ENCODE measurements at regions not wholly inside any gene's neighbourhood (a gene's known extent, or its start where the extent isn't known, plus 50 kb on each side); places are given as distances from the start of the nearest gene placed in this dataset.

- Histone ChIP-seq H3K79me2 (ENCODE audit: control insufficient read depth, insufficient read depth, low read length) (no peaks in the 10 kb centered on the region), H3K27ac (ENCODE audit: control insufficient read depth, insufficient read depth, low read length) (no peak overlapping the region), H3K9me3 (ENCODE audit: control insufficient read depth, low read depth, low read length) (no peaks in the 10 kb centered on the region), H3K9ac (ENCODE audit: control insufficient read depth, extremely low read depth, insufficient read depth, low read length) (no peak overlapping the region), H3K4me2 (ENCODE audit: control insufficient read depth, extremely low read depth, insufficient read depth, low read depth, low read length) (no peak overlapping the region), H4K20me1 (ENCODE audit: control insufficient read depth, extremely low read depth, insufficient read depth, low read length) (no peaks in the 10 kb centered on the region), H3K36me3 (ENCODE audit: control insufficient read depth in 2 of 2, extremely low read depth in 1 of 2, insufficient read depth in 2 of 2, low read length in 2 of 2) (no peaks in the 10 kb centered on the region), H3K9me1 (ENCODE audit: control insufficient read depth, extremely low read depth, insufficient read depth, low read length) (no peaks in the 10 kb centered on the region), H3K27me3 (ENCODE audit: control insufficient read depth, extremely low read depth, insufficient read depth, low read length) (no peaks in the 10 kb centered on the region), H3K4me1 (ENCODE audit: control insufficient read depth, extremely low read depth, insufficient read depth, low read length) (no peaks in the 10 kb centered on the region), H3K4me3 (ENCODE audit: control insufficient read depth in 2 of 3, extremely low read depth in 1 of 3, insufficient read depth in 2 of 3, low read depth in 1 of 3, low read length in 3 of 3) (no peak overlapping the region), H2AFZ (ENCODE audit: control insufficient read depth, low read length) (peak overlapping the region; percentile 22)
- FAIRE-seq (peak; percentile 36), DNase-seq (ENCODE audit: low read depth, low spot score) (no peak)
- TF ChIP-seq, protein P1, sequence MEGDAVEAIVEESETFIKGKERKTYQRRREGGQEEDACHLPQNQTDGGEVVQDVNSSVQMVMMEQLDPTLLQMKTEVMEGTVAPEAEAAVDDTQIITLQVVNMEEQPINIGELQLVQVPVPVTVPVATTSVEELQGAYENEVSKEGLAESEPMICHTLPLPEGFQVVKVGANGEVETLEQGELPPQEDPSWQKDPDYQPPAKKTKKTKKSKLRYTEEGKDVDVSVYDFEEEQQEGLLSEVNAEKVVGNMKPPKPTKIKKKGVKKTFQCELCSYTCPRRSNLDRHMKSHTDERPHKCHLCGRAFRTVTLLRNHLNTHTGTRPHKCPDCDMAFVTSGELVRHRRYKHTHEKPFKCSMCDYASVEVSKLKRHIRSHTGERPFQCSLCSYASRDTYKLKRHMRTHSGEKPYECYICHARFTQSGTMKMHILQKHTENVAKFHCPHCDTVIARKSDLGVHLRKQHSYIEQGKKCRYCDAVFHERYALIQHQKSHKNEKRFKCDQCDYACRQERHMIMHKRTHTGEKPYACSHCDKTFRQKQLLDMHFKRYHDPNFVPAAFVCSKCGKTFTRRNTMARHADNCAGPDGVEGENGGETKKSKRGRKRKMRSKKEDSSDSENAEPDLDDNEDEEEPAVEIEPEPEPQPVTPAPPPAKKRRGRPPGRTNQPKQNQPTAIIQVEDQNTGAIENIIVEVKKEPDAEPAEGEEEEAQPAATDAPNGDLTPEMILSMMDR (optimal IDR thresholded peaks at IDR 0.05 in 1 of 3, IDR thresholded peaks at IDR 0.05 in 1 of 3, conservative IDR thresholded peaks at IDR 0.05 in 1 of 3; ENCODE audit: extremely low read depth in 1 of 3, insufficient read depth in 2 of 3, low read length in 3 of 3), result peak; percentile 41 to 70 (median 67)
- no peak for TF ChIP-seq EZH2 (IDR thresholded peaks at IDR 0.05; ENCODE audit: low read length)
- dilution Hi-C loops (cut with MboI; ENCODE audit: extremely low pct_ligation_motif_present, low sequenced_read_pairs), result no loop called here
These were observed 344.6 kb upstream of the CHAC2 start for GRCh38 chr2:53422979-53423378.

DNA sequence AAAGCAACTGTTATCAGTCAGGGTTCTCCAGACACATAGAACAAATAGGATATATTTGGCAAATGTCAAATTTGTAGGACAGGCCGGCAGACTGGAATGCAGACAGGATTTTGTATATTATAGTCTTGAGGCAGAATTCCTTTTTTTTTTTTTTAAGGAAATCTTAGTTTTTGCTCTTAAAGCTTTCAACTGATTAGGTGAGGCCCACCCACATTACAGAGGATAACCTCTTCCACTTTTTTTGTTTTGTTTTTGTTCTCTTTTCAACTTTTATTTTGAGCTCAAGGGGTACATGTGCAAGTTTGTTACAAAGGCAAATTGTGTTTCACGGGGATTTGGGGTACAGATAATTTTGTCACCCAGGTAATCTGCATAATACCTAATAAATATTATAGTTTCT, 350.2 kb upstream of the CHAC2 start:
- no peak for TF ChIP-seq EZH2 (IDR thresholded peaks at IDR 0.05; ENCODE audit: low read length)
- no peak for FAIRE-seq

DNA sequence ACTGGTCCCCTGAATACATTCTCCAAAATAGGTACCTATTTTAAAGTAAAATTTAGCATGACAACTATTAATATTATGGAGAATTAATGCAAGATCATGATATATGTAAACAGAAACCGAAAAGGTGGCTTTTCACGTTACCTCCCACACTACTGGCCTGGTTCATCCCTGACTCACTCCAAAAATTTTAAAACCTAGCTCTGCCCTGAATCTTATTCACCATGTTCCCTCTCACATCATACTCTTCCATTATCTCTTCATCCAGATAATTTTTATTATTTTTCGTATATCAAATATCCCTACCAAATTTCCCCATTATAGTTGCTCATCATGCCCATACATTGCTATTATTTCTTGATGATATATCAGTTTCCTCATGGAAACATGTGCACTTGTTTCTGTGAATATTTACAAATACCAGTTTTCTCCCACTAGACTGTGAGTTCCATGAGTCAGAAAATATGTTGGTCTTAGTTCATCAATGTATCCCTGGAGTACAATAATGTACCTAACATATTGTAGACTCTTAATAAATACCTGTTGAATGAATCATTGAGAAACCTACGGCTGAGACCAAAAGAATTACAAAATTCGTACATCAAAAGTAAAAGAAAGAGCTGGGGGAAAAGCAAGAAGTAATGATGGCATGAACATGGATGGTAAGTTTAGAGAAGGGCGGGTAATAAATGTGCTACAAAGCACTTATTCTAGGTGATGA, 360.1 kb upstream of the CHAC2 start:
- Histone ChIP-seq H3K9me3 (ENCODE audit: control insufficient read depth, low read depth, low read length) (peaks cover 2% of the 10 kb centered on the region), H3K27me3 (ENCODE audit: control insufficient read depth, extremely low read depth, insufficient read depth, low read length) (no peaks in the 10 kb centered on the region), H3K9ac (ENCODE audit: control insufficient read depth, extremely low read depth, insufficient read depth, low read length) (no peak overlapping the region), H3K9me1 (ENCODE audit: control insufficient read depth, extremely low read depth, insufficient read depth, low read length) (no peaks in the 10 kb centered on the region), H3K4me1 (ENCODE audit: control insufficient read depth, extremely low read depth, insufficient read depth, low read length) (peaks cover 40% of the 10 kb centered on the region), H3K36me3 (ENCODE audit: control insufficient read depth in 2 of 2, extremely low read depth in 1 of 2, insufficient read depth in 2 of 2, low read length in 2 of 2) (no peaks in the 10 kb centered on the region), H3K27ac (ENCODE audit: control insufficient read depth, insufficient read depth, low read length) (peak overlapping the region; percentile 59), H3K4me3 (ENCODE audit: control insufficient read depth in 2 of 3, extremely low read depth in 1 of 3, insufficient read depth in 2 of 3, low read depth in 1 of 3, low read length in 3 of 3) (no peak overlapping the region), H3K4me2 (ENCODE audit: control insufficient read depth, extremely low read depth, insufficient read depth, low read depth, low read length) (peak overlapping the region; percentile 19), H3K79me2 (ENCODE audit: control insufficient read depth, insufficient read depth, low read length) (no peaks in the 10 kb centered on the region), H4K20me1 (ENCODE audit: control insufficient read depth, extremely low read depth, insufficient read depth, low read length) (no peaks in the 10 kb centered on the region), H2AFZ (ENCODE audit: control insufficient read depth, low read length) (no peak overlapping the region)
- dilution Hi-C loops (cut with MboI; ENCODE audit: extremely low pct_ligation_motif_present, low sequenced_read_pairs), result no loop called here
- FAIRE-seq (peak; percentile 65), DNase-seq (ENCODE audit: low read depth, low spot score) (peak; percentile 55)
- TF ChIP-seq EZH2 (IDR thresholded peaks at IDR 0.05; ENCODE audit: low read length), result no peak
- TF ChIP-seq, protein P1 (optimal IDR thresholded peaks at IDR 0.05 in 1 of 3, IDR thresholded peaks at IDR 0.05 in 1 of 3, conservative IDR thresholded peaks at IDR 0.05 in 1 of 3; ENCODE audit: extremely low read depth in 1 of 3, insufficient read depth in 2 of 3, low read length in 3 of 3), result no peak

More for the DNA sequence above, 350.2 kb upstream of the CHAC2 start:
- Histone ChIP-seq H3K36me3 (ENCODE audit: control insufficient read depth in 2 of 2, extremely low read depth in 1 of 2, insufficient read depth in 2 of 2, low read length in 2 of 2) (no peaks in the 10 kb centered on the region), H3K4me2 (ENCODE audit: control insufficient read depth, extremely low read depth, insufficient read depth, low read depth, low read length) (no peak overlapping the region), H3K9ac (ENCODE audit: control insufficient read depth, extremely low read depth, insufficient read depth, low read length) (no peak overlapping the region), H3K4me3 (ENCODE audit: control insufficient read depth in 2 of 3, extremely low read depth in 1 of 3, insufficient read depth in 2 of 3, low read depth in 1 of 3, low read length in 3 of 3) (no peak overlapping the region), H3K9me1 (ENCODE audit: control insufficient read depth, extremely low read depth, insufficient read depth, low read length) (no peaks in the 10 kb centered on the region), H3K27ac (ENCODE audit: control insufficient read depth, insufficient read depth, low read length) (no peak overlapping the region), H3K4me1 (ENCODE audit: control insufficient read depth, extremely low read depth, insufficient read depth, low read length) (no peaks in the 10 kb centered on the region), H2AFZ (ENCODE audit: control insufficient read depth, low read length) (no peak overlapping the region), H4K20me1 (ENCODE audit: control insufficient read depth, extremely low read depth, insufficient read depth, low read length) (no peaks in the 10 kb centered on the region), H3K79me2 (ENCODE audit: control insufficient read depth, insufficient read depth, low read length) (no peaks in the 10 kb centered on the region), H3K27me3 (ENCODE audit: control insufficient read depth, extremely low read depth, insufficient read depth, low read length) (no peaks in the 10 kb centered on the region), H3K9me3 (ENCODE audit: control insufficient read depth, low read depth, low read length) (no peaks in the 10 kb centered on the region)
- dilution Hi-C loops (cut with MboI; ENCODE audit: extremely low pct_ligation_motif_present, low sequenced_read_pairs), result no loop called here
- no peak for DNase-seq (ENCODE audit: low read depth, low spot score)
